ENCODE measurements at regions not wholly inside any gene's neighbourhood (a gene's known extent, or its start where the extent isn't known, plus 50 kb on each side); places are given as distances from the start of the nearest gene placed in this dataset.

DNA sequence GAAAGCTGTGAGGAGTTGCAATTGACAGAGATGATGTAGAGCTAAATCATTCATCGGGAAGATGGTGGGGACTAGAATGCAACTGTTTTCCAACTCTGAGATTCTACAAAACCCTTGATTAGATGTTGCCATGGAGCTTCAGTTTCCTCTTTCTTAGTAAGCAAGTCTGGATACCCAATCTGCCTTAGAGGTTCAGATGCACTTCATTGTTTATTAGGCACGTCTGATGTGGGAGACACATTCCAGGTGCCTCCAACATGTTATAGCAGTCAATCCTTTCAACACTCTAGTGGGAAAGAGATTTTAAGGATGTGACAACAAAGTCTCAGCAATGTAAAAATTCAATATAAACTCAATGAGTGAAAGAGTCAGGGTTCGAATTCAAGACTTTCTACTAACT, 291.3 kb upstream of the PHYHIPL start:
- Mint-ChIP-seq H3K27ac (no peak overlapping the region), H3K36me3 (ENCODE audit: low read depth) (peaks cover 2% of the 10 kb centered on the region), H3K4me3 (no peak overlapping the region), H3K27me3 (no peaks in the 10 kb centered on the region), H3K4me1 (no peaks in the 10 kb centered on the region)
- no peaks in the 10 kb centered on the region for H3K9me3 ChIP-seq (ENCODE audit: control insufficient read depth, low read length, poor library complexity, severe bottlenecking)
- no peak for DNase-seq
- no peak for ATAC-seq

GRCh38 chr10:58885686-58886345, 290.6 kb upstream of the PHYHIPL start:
- no peak for DNase-seq
- H3K27ac Mint-ChIP-seq, result no peak overlapping the region
- no peak overlapping the region for H3K4me3 Mint-ChIP-seq
- H3K27me3 Mint-ChIP-seq, result no peaks in the 10 kb centered on the region
- H3K9me3 ChIP-seq (ENCODE audit: control insufficient read depth, low read length, poor library complexity, severe bottlenecking), result no peaks in the 10 kb centered on the region
- no peaks in the 10 kb centered on the region for H3K4me1 Mint-ChIP-seq
- H3K36me3 Mint-ChIP-seq (ENCODE audit: low read depth), result peaks cover 2% of the 10 kb centered on the region
- no peak for ATAC-seq

DNA sequence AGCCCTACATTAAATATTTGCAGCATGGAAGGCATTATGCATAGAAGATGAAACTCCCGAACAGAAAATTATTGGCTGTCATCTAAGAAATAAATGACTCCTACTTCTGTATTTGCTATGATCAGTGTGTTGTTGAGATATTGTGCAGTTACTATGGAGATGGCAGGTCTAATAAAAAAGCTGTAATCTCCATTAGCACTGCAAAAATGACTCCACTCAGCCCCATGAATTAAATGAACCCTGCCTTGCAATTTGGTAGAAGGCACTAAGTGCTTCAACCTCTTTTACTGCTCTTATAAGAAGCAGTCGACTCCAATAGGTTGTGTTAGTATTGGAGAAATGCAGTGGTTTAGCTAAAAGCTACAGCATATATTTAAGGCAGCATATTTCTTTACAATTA, 290.0 kb upstream of the PHYHIPL start:
- no peak for ATAC-seq
- H3K9me3 ChIP-seq (ENCODE audit: control insufficient read depth, low read length, poor library complexity, severe bottlenecking), result no peaks in the 10 kb centered on the region
- peaks cover 2% of the 10 kb centered on the region for H3K36me3 Mint-ChIP-seq (ENCODE audit: low read depth)
- no peaks in the 10 kb centered on the region for H3K4me1 Mint-ChIP-seq
- no peak overlapping the region for H3K4me3 Mint-ChIP-seq
- no peak for DNase-seq
- H3K27me3 Mint-ChIP-seq, result no peaks in the 10 kb centered on the region
- no peak overlapping the region for H3K27ac Mint-ChIP-seq

- DNase-seq (no peak), ATAC-seq (no peak)
- Mint-ChIP-seq H3K4me1 (no peaks in the 10 kb centered on the region), H3K4me3 (no peak overlapping the region), H3K36me3 (ENCODE audit: low read depth) (peaks cover 2% of the 10 kb centered on the region), H3K27me3 (no peaks in the 10 kb centered on the region), H3K27ac (no peak overlapping the region)
- H3K9me3 ChIP-seq (ENCODE audit: control insufficient read depth, low read length, poor library complexity, severe bottlenecking), result no peaks in the 10 kb centered on the region
Measured at GRCh38 chr10:58887474-58887873, 289.0 kb upstream of the PHYHIPL start.

DNA sequence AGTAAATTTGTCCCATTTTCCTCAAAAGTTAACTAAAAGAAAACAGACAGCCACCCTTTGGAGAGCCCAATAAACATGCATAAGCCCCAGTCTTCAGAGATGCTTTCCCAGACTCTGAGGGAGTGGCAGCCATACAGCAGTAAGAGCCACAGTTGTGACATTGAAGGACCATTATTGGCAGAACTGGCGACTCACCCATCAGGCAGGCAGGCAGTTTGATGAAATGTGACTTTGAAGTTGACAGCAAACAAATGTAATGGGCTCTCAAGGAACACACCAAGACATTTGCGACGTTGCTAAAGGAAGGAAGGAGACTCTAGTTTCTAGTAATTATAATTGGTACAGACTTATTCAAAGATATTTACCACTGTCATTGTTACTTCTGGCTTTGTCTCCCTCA, 287.5 kb upstream of the PHYHIPL start:
- H3K27me3 Mint-ChIP-seq, result peaks cover 5% of the 10 kb centered on the region
- no peak overlapping the region for H3K27ac Mint-ChIP-seq

DNA sequence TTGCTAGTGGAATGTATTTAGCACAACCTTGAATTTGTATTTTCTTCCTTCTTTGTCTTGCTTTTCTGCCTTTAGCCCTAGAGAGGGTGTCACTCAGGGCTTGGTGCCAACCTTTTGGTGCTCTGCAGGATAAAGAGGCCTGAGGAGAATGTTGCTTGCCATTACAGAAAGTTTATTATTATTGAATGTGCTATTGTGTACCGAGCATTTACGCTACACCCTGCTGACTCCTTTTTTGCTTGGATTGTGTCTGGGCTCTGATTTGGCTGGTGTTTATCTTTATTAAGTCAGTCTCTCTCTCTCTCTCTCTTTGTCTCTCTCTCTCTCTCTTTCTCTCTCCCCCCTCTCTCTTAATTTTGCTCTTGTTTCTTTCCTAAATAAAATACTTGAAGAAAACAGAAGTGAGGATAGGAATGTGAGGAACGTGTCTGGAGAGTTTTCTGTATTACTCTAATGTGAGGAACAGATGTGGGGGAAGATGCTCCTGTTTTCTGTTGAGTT, 284.4 kb upstream of the PHYHIPL start:
- DNase-seq (no peak), ATAC-seq (no peak)
- H3K4me3 Mint-ChIP-seq, result no peak overlapping the region

More for the DNA sequence above, 287.5 kb upstream of the PHYHIPL start:
- H3K36me3 Mint-ChIP-seq (ENCODE audit: low read depth), result peaks cover 2% of the 10 kb centered on the region
- H3K4me1 Mint-ChIP-seq, result no peaks in the 10 kb centered on the region
- H3K4me3 Mint-ChIP-seq, result no peak overlapping the region
- no peak for DNase-seq
- H3K9me3 ChIP-seq (ENCODE audit: control insufficient read depth, low read length, poor library complexity, severe bottlenecking), result no peaks in the 10 kb centered on the region
- ATAC-seq, result no peak

DNA sequence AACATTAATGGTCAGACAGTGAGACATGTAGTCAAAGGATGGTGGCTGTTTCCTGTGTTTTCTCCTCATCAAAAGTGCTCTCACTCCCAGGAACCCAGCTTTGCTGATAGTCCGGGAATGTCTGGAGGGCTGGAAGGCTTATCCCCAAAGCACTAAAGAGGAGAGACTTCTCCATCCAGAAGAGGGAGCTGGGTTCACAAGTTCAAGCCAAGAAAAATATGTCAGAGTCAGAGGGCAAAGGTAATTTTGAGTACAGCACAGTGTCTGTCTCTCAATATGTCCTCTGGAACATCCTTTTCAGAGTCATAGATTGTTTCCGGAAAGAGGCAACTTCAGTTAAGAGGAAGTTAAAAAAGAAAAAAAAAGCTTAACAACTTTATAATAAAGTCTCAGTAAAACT, 281.5 kb upstream of the PHYHIPL start:
- H3K9me3 ChIP-seq (ENCODE audit: control insufficient read depth, low read length, poor library complexity, severe bottlenecking), result no peaks in the 10 kb centered on the region
- H3K27ac Mint-ChIP-seq, result no peak overlapping the region
- DNase-seq (no peak), ATAC-seq (no peak)
- H3K27me3 Mint-ChIP-seq, result peaks cover 5% of the 10 kb centered on the region
- no peaks in the 10 kb centered on the region for H3K36me3 Mint-ChIP-seq (ENCODE audit: low read depth)
- H3K4me3 Mint-ChIP-seq, result no peak overlapping the region
- H3K4me1 Mint-ChIP-seq, result no peaks in the 10 kb centered on the region

More for the DNA sequence above, 284.4 kb upstream of the PHYHIPL start:
- H3K4me1 Mint-ChIP-seq, result no peaks in the 10 kb centered on the region
- H3K36me3 Mint-ChIP-seq (ENCODE audit: low read depth), result peaks cover 2% of the 10 kb centered on the region
- H3K27ac Mint-ChIP-seq, result no peak overlapping the region
- no peaks in the 10 kb centered on the region for H3K9me3 ChIP-seq (ENCODE audit: control insufficient read depth, low read length, poor library complexity, severe bottlenecking)
- peaks cover 5% of the 10 kb centered on the region for H3K27me3 Mint-ChIP-seq

DNA sequence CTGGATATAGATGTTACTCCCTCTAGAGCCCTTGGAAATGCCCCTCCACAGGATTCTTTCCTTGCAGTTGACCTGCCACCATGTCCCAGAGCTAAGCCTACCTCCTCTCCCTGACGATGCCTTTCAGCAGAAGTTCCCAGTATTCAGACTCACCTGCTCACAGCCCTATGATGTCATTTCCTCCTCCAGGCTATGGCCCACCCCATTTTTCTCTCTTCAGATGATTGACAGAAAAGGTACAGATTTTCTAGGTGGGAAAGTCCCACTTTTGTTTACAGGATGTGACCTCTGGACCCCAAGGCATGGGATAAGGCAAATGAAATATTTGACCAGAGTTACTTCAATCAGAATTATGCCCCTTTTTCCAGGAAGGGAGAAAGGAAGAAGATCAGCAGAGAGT, 280.2 kb upstream of the PHYHIPL start:
- H3K9me3 ChIP-seq (ENCODE audit: control insufficient read depth, low read length, poor library complexity, severe bottlenecking), result no peaks in the 10 kb centered on the region
- ATAC-seq, result no peak
- Mint-ChIP-seq H3K27ac (no peak overlapping the region), H3K27me3 (peaks cover 5% of the 10 kb centered on the region), H3K36me3 (ENCODE audit: low read depth) (no peaks in the 10 kb centered on the region), H3K4me1 (no peaks in the 10 kb centered on the region), H3K4me3 (no peak overlapping the region)
- DNase-seq, result no peak

DNA sequence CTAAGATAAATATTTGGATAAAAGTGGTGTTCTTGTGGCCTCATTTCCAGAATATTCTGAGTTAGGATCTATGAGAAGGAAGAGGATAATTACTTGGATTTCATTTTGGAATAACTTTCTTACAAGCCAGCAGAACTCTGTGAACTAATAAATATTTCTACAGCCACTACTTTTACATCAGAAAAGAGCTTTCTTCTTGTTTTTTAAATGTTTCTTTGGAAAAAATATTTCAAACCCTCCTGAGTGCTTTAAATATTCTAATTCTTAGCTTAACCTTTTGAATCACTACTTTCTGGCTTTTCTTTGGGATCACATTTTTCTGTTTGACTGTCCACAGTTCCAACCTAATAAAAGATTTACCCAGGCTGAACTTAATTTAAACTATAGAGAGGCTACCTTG, 279.2 kb upstream of the PHYHIPL start:
- no peaks in the 10 kb centered on the region for H3K36me3 Mint-ChIP-seq (ENCODE audit: low read depth)
- ATAC-seq (no peak), DNase-seq (no peak)
- H3K9me3 ChIP-seq (ENCODE audit: control insufficient read depth, low read length, poor library complexity, severe bottlenecking), result no peaks in the 10 kb centered on the region
- peaks cover 5% of the 10 kb centered on the region for H3K27me3 Mint-ChIP-seq
- H3K4me3 Mint-ChIP-seq, result no peak overlapping the region
- no peak overlapping the region for H3K27ac Mint-ChIP-seq
- H3K4me1 Mint-ChIP-seq, result no peaks in the 10 kb centered on the region

GRCh38 chr10:58897708-58898107, 278.7 kb upstream of the PHYHIPL start:
- Mint-ChIP-seq H3K27ac (no peak overlapping the region), H3K4me1 (no peaks in the 10 kb centered on the region), H3K27me3 (peaks cover 5% of the 10 kb centered on the region), H3K4me3 (no peak overlapping the region), H3K36me3 (ENCODE audit: low read depth) (no peaks in the 10 kb centered on the region)
- no peak for ATAC-seq
- no peaks in the 10 kb centered on the region for H3K9me3 ChIP-seq (ENCODE audit: control insufficient read depth, low read length, poor library complexity, severe bottlenecking)
- DNase-seq, result no peak

- Mint-ChIP-seq H3K4me3 (no peak overlapping the region), H3K27me3 (no peaks in the 10 kb centered on the region), H3K36me3 (ENCODE audit: low read depth) (no peaks in the 10 kb centered on the region), H3K4me1 (no peaks in the 10 kb centered on the region), H3K27ac (no peak overlapping the region)
- H3K9me3 ChIP-seq (ENCODE audit: control insufficient read depth, low read length, poor library complexity, severe bottlenecking), result no peaks in the 10 kb centered on the region
- ATAC-seq (no peak), DNase-seq (no peak)
Measured at GRCh38 chr10:58898854-58899573, 277.4 kb upstream of the PHYHIPL start.

DNA sequence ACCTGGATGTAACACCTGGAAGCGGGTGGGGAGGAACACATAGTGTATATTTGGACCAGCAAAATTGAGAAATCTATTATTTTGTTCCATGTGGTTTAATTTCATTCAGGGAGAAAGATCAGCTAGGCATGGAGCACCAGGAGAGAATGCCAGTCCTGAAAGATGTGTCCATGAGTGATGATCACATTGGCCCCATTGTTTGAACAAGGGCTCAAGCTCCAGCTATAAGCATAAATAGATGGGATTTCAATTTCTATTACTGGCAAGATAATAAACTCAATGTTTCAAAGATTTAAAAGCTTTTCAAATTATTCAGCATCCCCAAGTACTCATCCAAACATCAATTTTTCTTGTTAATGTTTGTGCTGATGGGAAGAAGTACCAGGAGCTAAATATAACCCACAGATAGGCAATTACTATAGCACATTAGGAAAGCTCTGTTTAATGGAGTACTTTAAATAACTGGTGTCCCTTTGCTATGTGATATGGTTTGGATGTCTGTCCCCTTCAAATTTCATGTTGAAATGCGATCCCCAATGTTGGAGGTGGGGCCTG, 275.3 kb upstream of the PHYHIPL start:
- Mint-ChIP-seq H3K4me1 (no peaks in the 10 kb centered on the region), H3K4me3 (no peak overlapping the region), H3K27ac (no peak overlapping the region), H3K27me3 (no peaks in the 10 kb centered on the region), H3K36me3 (ENCODE audit: low read depth) (no peaks in the 10 kb centered on the region)
- ATAC-seq, result no peak
- H3K9me3 ChIP-seq (ENCODE audit: control insufficient read depth, low read length, poor library complexity, severe bottlenecking), result no peaks in the 10 kb centered on the region
- no peak for DNase-seq

GRCh38 chr10:58903071-58903470, 273.4 kb upstream of the PHYHIPL start:
- Mint-ChIP-seq H3K27me3 (peaks cover 6% of the 10 kb centered on the region), H3K4me1 (no peaks in the 10 kb centered on the region), H3K27ac (no peak overlapping the region), H3K36me3 (ENCODE audit: low read depth) (no peaks in the 10 kb centered on the region), H3K4me3 (no peak overlapping the region)
- ATAC-seq (no peak), DNase-seq (no peak)
- no peaks in the 10 kb centered on the region for H3K9me3 ChIP-seq (ENCODE audit: control insufficient read depth, low read length, poor library complexity, severe bottlenecking)

All from T-helper 17 cell (primary cell).